ENCODE measurements at regions not wholly inside any gene's neighbourhood (a gene's known extent, or its start where the extent isn't known, plus 50 kb on each side); places are given as distances from the start of the nearest gene placed in this dataset.

GRCh38 chrX:147405764-147406163 lies 506.0 kb upstream of the FMR1 start:
- H4K5ac ChIP-seq (ENCODE audit: low read depth, low read length): no peak overlapping the region
- H2BK120ac ChIP-seq (ENCODE audit: low read depth, low read length): no peak overlapping the region
- DNase-seq: no peak
- H4K8ac ChIP-seq (ENCODE audit: low read depth in 2 of 2, low read length in 2 of 2): no peak overlapping the region
- no peak for TF ChIP-seq MXI1 (IDR thresholded peaks at IDR 0.05; ENCODE audit: borderline replicate concordance, low read depth, low read length)
- TF ChIP-seq CTCF (conservative IDR thresholded peaks at IDR 0.05; ENCODE audit: low read depth, low read length): no peak
- no peak for TF ChIP-seq RCOR1 (IDR thresholded peaks at IDR 0.05; ENCODE audit: insufficient replicate concordance, low read length)
- no peak overlapping the region for H3K9ac ChIP-seq (ENCODE audit: low read depth, low read length)
- H2AFZ ChIP-seq (replicated peaks; ENCODE audit: low read length, poor library complexity): no peak overlapping the region
- dilution Hi-C loops (cut with HindIII; ENCODE audit: low sequenced_read_pairs, unreplicated experiment) (no loop called here), in situ Hi-C loops (cut with MboI; ENCODE audit: low sequenced_read_pairs) (no loop called here), intact Hi-C loops (cut with micrococcal nuclease) (no loop called here)
- H3K23ac ChIP-seq (ENCODE audit: low read depth, low read length): no peak overlapping the region
- H2AK5ac ChIP-seq (ENCODE audit: low read depth, low read length): no peak overlapping the region
- H3K27ac ChIP-seq (ENCODE audit: insufficient read depth, low read length): no peak overlapping the region
- no peak overlapping the region for H3K4ac ChIP-seq (ENCODE audit: low read depth, low read length)
- H4K91ac ChIP-seq (ENCODE audit: insufficient read depth, low read depth, low read length): no peak overlapping the region
- no peak overlapping the region for H3K4me2 ChIP-seq (ENCODE audit: low read depth, low read length)
- ChIA-PET CTCF (no interaction called here), POLR2A (ENCODE audit: unreplicated experiment) (no interaction called here)
- H3K27me3 ChIP-seq (ENCODE audit: control insufficient read depth, insufficient read depth, low read length): no peaks in the 10 kb centered on the region
- no CpG with 5 or more reads among the region's 5 CpGs for WGBS, 2 experiments (ENCODE audit: extremely low coverage in 2 of 2, insufficient read length in 1 of 2)
- no peak overlapping the region for H3K56ac ChIP-seq (ENCODE audit: extremely low read depth, insufficient read depth, low read length)
- H4K20me1 ChIP-seq (ENCODE audit: insufficient read depth, low read length): no peaks in the 10 kb centered on the region
- no peak overlapping the region for H3K14ac ChIP-seq (replicated peaks; ENCODE audit: low read depth, low read length)
- no peaks in the 10 kb centered on the region for H3K36me3 ChIP-seq (ENCODE audit: control insufficient read depth, insufficient read depth, low read length)
- no peak for ATAC-seq (ENCODE audit: low read depth)
- no peak overlapping the region for H2AK9ac ChIP-seq (replicated peaks; ENCODE audit: low read depth, low read length, poor library complexity)
- H3K4me3 ChIP-seq (ENCODE audit: insufficient read depth, low read depth, low read length): no peak overlapping the region
- no peaks in the 10 kb centered on the region for H3K79me1 ChIP-seq (ENCODE audit: low read depth in 1 of 2, low read length in 2 of 2)
- no peak overlapping the region for H3K18ac ChIP-seq (ENCODE audit: low read depth, low read length)
- H3K9me1 ChIP-seq (ENCODE audit: insufficient read depth, low read length): no peaks in the 10 kb centered on the region
- no peak overlapping the region for H2BK5ac ChIP-seq (ENCODE audit: low read depth, low read length, poor library complexity, severe bottlenecking)
- no peaks in the 10 kb centered on the region for H3K4me1 ChIP-seq (ENCODE audit: control insufficient read depth, insufficient read depth, low read length)
- H2BK15ac ChIP-seq (ENCODE audit: low read depth, low read length): no peak overlapping the region
- peaks cover 3% of the 10 kb centered on the region; the same call in 1 of the 2 replicates for H3K9me3 ChIP-seq (ENCODE audit: control insufficient read depth, insufficient read depth, low read length)
- H2BK20ac ChIP-seq (ENCODE audit: low read depth, low read length): no peak overlapping the region
- BruUV-seq (replicated peaks): no TSS peak
